H1 (cell line): ENCODE measurements at regions not wholly inside any gene's neighbourhood (a gene's known extent, or its start where the extent isn't known, plus 50 kb on each side); places are given as distances from the start of the nearest gene placed in this dataset.

Experiments used
- CTCF ChIA-PET: fragments of 300-600 bp; sonication (Branson Sonifier 250); formaldehyde crosslinking; loops from one replicate; lab custom pipeline; 2021; ENCODE audit not compliant: partially characterized antibody; lab: Charles Lee
- POLR2A ChIA-PET: fragments of 300-600 bp; sonication (Branson Sonifier 250); formaldehyde crosslinking; loops from one replicate; lab custom pipeline; 2021; ENCODE audit warnings: inconsistent platforms; ENCODE audit not compliant: partially characterized antibody; lab: Charles Lee
- DNase-seq, 2 experiments: peaks; one replicate each; pipeline versions ENCODE4 v3.0.0 to v3.0.0-alpha.2; 2010 to 2022; ENCODE audit warnings: low spot score in 2 of 2, low read depth in 1 of 2, mixed read lengths in 1 of 2
- FAIRE-seq: peaks from 2 replicates; lab custom pipeline; 2011; peaks lifted over from hg19 to GRCh38; lab: Jason Lieb, UNC
- H2AFZ ChIP-seq: 2 replicates; pipeline ENCODE4 v1.8.1; 2012; ENCODE audit warnings: low read length, inconsistent platforms
- H2AK5ac ChIP-seq: 2 replicates; pipeline ENCODE4 v1.6.1; 2013; ENCODE audit warnings: low read depth, low read length
- H2BK120ac ChIP-seq: replicated peaks from 2 replicates; pipeline ENCODE3; 2013; ENCODE audit warnings: low read depth, low read length, inconsistent platforms
- H2BK12ac ChIP-seq: 2 replicates; pipeline ENCODE4 v1.6.1; 2013; ENCODE audit warnings: low read depth, low read length
- H2BK15ac ChIP-seq: 2 replicates; pipeline ENCODE4 v1.6.1; 2013; ENCODE audit warnings: low read length
- H2BK20ac ChIP-seq: 2 replicates; pipeline ENCODE4 v1.6.1; 2013; ENCODE audit warnings: low read length
- H2BK5ac ChIP-seq: 2 replicates; pipeline ENCODE4 v1.6.1; 2013; ENCODE audit warnings: low read depth, low read length
- H3K14ac ChIP-seq: 2 replicates; pipeline ENCODE4 v1.6.1; 2013; ENCODE audit warnings: inconsistent platforms; ENCODE audit not compliant: insufficient read length
- H3K18ac ChIP-seq: 2 replicates; pipeline ENCODE4 v1.6.1; 2013; ENCODE audit warnings: low read length; ENCODE audit errors: extremely low read depth
- H3K23ac ChIP-seq: 2 replicates; pipeline ENCODE4 v1.6.1; 2013; ENCODE audit warnings: inconsistent platforms; ENCODE audit not compliant: insufficient read length
- H3K23me2 ChIP-seq: 2 replicates; pipeline ENCODE4 v1.6.1; 2013; ENCODE audit warnings: low read depth, low read length
- H3K27ac ChIP-seq: 2 replicates; pipeline ENCODE4 v1.6.1; 2011; ENCODE audit warnings: low read depth, low read length, inconsistent platforms
- H3K27me3 ChIP-seq, 4 experiments: replicated peaks in 1 of 4; 1 replicate in 1 of 4; 2 replicates in 3 of 4; pipeline versions ENCODE4 v1.6.1 to v1.8.1; 2011 to 2013; ENCODE audit warnings: low read length in 3 of 4, mild to moderate bottlenecking in 3 of 4, inconsistent platforms in 2 of 4, mixed read lengths in 2 of 4, moderate library complexity in 1 of 4; ENCODE audit not compliant: control insufficient read depth in 3 of 4, insufficient read depth in 3 of 4; ENCODE audit errors: extremely low read depth in 1 of 4
- H3K36me3 ChIP-seq, 4 experiments: 2 replicates each; pipeline versions ENCODE4 v1.6.1 to v1.8.1; 2011 to 2013; ENCODE audit warnings: mild to moderate bottlenecking in 4 of 4, low read length in 3 of 4, moderate library complexity in 2 of 4, control low read depth in 1 of 4, inconsistent platforms in 1 of 4; ENCODE audit not compliant: insufficient read depth in 4 of 4, control insufficient read depth in 2 of 4
- H3K4ac ChIP-seq: replicated peaks from 2 replicates; pipeline ENCODE3; 2013; ENCODE audit warnings: low read length, low read depth, mixed read lengths, inconsistent platforms; ENCODE audit not compliant: insufficient read length
- H3K4me1 ChIP-seq, 4 experiments: replicated peaks in 1 of 4; 1 replicate in 1 of 4; 2 replicates in 3 of 4; pipeline versions ENCODE4 v1.6.1 to v1.8.1; 2011 to 2013; ENCODE audit warnings: low read length in 3 of 4, inconsistent platforms in 2 of 4, mixed read lengths in 1 of 4; ENCODE audit not compliant: insufficient read depth in 4 of 4, control insufficient read depth in 3 of 4
- H3K4me2 ChIP-seq, 2 experiments: 2 replicates each; pipeline versions ENCODE4 v1.6.1 to v1.8.1; 2011 to 2013; ENCODE audit warnings: low read depth in 2 of 2, low read length in 2 of 2, control low read depth in 1 of 2, inconsistent platforms in 1 of 2, mild to moderate bottlenecking in 1 of 2; ENCODE audit not compliant: insufficient read depth in 1 of 2
- H3K4me3 ChIP-seq, 4 experiments: fragments of 200-600, 300-600 bp in 1 of 4; sonication (generic), shearing (Covaris generic), sonication (Bioruptor Twin) in 1 of 4; 2 replicates each; pipeline versions ENCODE4 v1.5.1 to v1.8.1; 2011 to 2016; ENCODE audit warnings: low read length in 4 of 4, low read depth in 3 of 4, control low read depth in 2 of 4, inconsistent platforms in 2 of 4, mild to moderate bottlenecking in 2 of 4, mixed read lengths in 1 of 4, moderate library complexity in 1 of 4; ENCODE audit not compliant: insufficient read depth in 2 of 4; ENCODE audit errors: extremely low read depth in 1 of 4
- H3K56ac ChIP-seq: replicated peaks from 2 replicates; pipeline ENCODE3; 2013; ENCODE audit warnings: low read depth, mild to moderate bottlenecking, mixed read lengths, low read length, inconsistent platforms; ENCODE audit not compliant: insufficient read length
- H3K79me1 ChIP-seq: 2 replicates; pipeline ENCODE4 v1.6.1; 2013; ENCODE audit warnings: low read depth, low read length, control low read depth
- H3K79me2 ChIP-seq, 2 experiments: 2 replicates each; pipeline versions ENCODE4 v1.6.1 to v1.8.1; 2012 to 2013; ENCODE audit warnings: low read length in 2 of 2, mild to moderate bottlenecking in 2 of 2, inconsistent platforms in 1 of 2; ENCODE audit not compliant: insufficient read depth in 2 of 2, control insufficient read depth in 1 of 2
- H3K9ac ChIP-seq, 4 experiments: replicated peaks in 1 of 4; 1 replicate in 1 of 4; 2 replicates in 3 of 4; pipeline versions ENCODE4 v1.6.1 to v1.8.1; 2011 to 2013; ENCODE audit warnings: low read depth in 3 of 4, low read length in 3 of 4, control low read depth in 2 of 4, mild to moderate bottlenecking in 2 of 4, moderate library complexity in 2 of 4, inconsistent platforms in 1 of 4; ENCODE audit errors: extremely low read depth in 1 of 4
- H3K9me3 ChIP-seq, 2 experiments: 2 replicates each; pipeline versions ENCODE4 v1.6.1 to v1.8.1; 2012 to 2013; ENCODE audit warnings: mild to moderate bottlenecking in 2 of 2, moderate library complexity in 2 of 2, control low read depth in 1 of 2, inconsistent platforms in 1 of 2, low read depth in 1 of 2, low read length in 1 of 2, mixed read lengths in 1 of 2; ENCODE audit not compliant: insufficient read depth in 2 of 2
- H4K20me1 ChIP-seq, 2 experiments: replicated peaks in 1 of 2; 2 replicates each; pipeline versions ENCODE3 to v1.8.1; 2011 to 2013; ENCODE audit warnings: inconsistent platforms in 2 of 2, low read length in 2 of 2, mild to moderate bottlenecking in 1 of 2; ENCODE audit not compliant: insufficient read depth in 2 of 2, control insufficient read depth in 1 of 2
- H4K5ac ChIP-seq: 2 replicates; pipeline ENCODE4 v1.6.1; 2013; ENCODE audit warnings: low read length, low read depth, mixed read lengths, inconsistent platforms; ENCODE audit not compliant: insufficient read length
- H4K8ac ChIP-seq: 2 replicates; pipeline ENCODE4 v1.8.0; 2013; ENCODE audit warnings: mild to moderate bottlenecking, moderate library complexity, low read length, inconsistent platforms; ENCODE audit not compliant: insufficient read depth; ENCODE audit errors: extremely low read depth
- H4K91ac ChIP-seq: replicated peaks from 2 replicates; pipeline ENCODE3; 2013; ENCODE audit warnings: low read length, mixed read lengths, inconsistent platforms; ENCODE audit not compliant: insufficient read length
- CREB1 ChIP-seq: IDR thresholded peaks from 2 replicates; pipeline ENCODE4 v1.6.1; 2012; ENCODE audit warnings: inconsistent platforms
- KDM4A ChIP-seq: IDR thresholded peaks from one replicate; pipeline ENCODE4 v1.7.1; 2012; ENCODE audit warnings: low read depth, mild to moderate bottlenecking, moderate library complexity, low read length, inconsistent platforms; ENCODE audit not compliant: severe bottlenecking
- RNF2 ChIP-seq: fragments of 200-900, 300-1000 bp; sonication (generic); IDR thresholded peaks from 2 replicates; pipeline ENCODE4 v1.7.1; 2016; ENCODE audit warnings: borderline replicate concordance, low read depth, mild to moderate bottlenecking, antibody characterized with exemption, low read length; ENCODE audit not compliant: poor library complexity, severe bottlenecking; ENCODE audit errors: missing control alignments
- SUZ12 ChIP-seq: fragments of 200-600 bp; sonication (generic); IDR thresholded peaks from 2 replicates; pipeline ENCODE4 v1.6.1; 2012; ENCODE audit warnings: mild to moderate bottlenecking, inconsistent platforms, low read length, moderate library complexity, mixed read lengths
- TBP ChIP-seq: IDR thresholded peaks from 2 replicates; pipeline ENCODE4 v1.6.1; 2011; ENCODE audit warnings: low read depth, low read length, improper control_type of control experiment
- YY1 ChIP-seq: IDR thresholded peaks from 2 replicates; pipeline ENCODE4 v1.6.1; 2011; ENCODE audit warnings: low read depth, mild to moderate bottlenecking, low read length

DNA sequence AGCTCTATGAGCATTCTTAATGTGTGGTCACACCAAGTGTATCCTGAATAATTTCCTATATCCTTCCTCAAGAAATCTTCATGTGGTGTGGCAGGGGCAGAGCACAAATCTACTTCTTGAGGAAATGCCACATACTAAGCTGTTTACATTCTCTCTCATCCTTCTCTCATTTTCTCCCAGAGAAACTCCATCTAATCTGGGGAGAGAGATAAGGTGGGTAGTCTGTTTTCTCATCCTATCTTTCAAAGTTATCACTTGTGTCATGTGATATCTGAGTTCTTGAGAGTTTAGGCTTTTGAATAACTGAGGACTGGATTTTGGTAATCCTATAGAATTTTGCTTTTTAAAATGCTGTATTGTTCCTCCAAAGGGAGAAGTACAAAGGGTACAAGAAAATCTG lies 141.9 kb upstream of the LRRC7 start:
- FAIRE-seq (no peak), DNase-seq (no peak)
- Histone ChIP-seq H3K9me3 (no peaks in the 10 kb centered on the region), H3K23me2 (no peaks in the 10 kb centered on the region), H4K91ac (no peak overlapping the region), H2AFZ (no peak overlapping the region), H4K5ac (no peak overlapping the region), H3K23ac (no peak overlapping the region), H3K79me1 (no peaks in the 10 kb centered on the region), H3K79me2 (no peaks in the 10 kb centered on the region), H3K4ac (no peak overlapping the region), H2BK20ac (no peak overlapping the region), H3K14ac (no peak overlapping the region), H3K27ac (no peak overlapping the region), H2BK120ac (no peak overlapping the region), H4K8ac (no peak overlapping the region), H3K4me3 (no peak overlapping the region), H3K4me2 (no peak overlapping the region), H3K18ac (no peak overlapping the region), H4K20me1 (no peaks in the 10 kb centered on the region), H2AK5ac (no peak overlapping the region), H3K4me1 (no peaks in the 10 kb centered on the region), H2BK5ac (no peak overlapping the region), H3K56ac (no peak overlapping the region), H2BK15ac (no peak overlapping the region), H2BK12ac (no peak overlapping the region), H3K9ac (no peak overlapping the region), H3K27me3 (no peaks in the 10 kb centered on the region), H3K36me3 (no peaks in the 10 kb centered on the region)
- CTCF ChIA-PET, result no interaction called here
- POLR2A ChIA-PET, result no interaction called here
- no peak for TF ChIP-seq YY1
- no peak for TF ChIP-seq TBP
- no peak for TF ChIP-seq SUZ12
- TF ChIP-seq KDM4A, result no peak
- TF ChIP-seq RNF2, result no peak
- TF ChIP-seq CREB1, result no peak
